ENCODE measurements at regions not wholly inside any gene's neighbourhood (a gene's known extent, or its start where the extent isn't known, plus 50 kb on each side); places are given as distances from the start of the nearest gene placed in this dataset.

GRCh38 chr5:25764733-25765132, 1120.0 kb upstream of the CDH10 start:
- TF ChIP-seq CTCF (conservative IDR thresholded peaks at IDR 0.05; ENCODE audit: low read depth, low read length), result no peak
- DNase-seq (ENCODE audit: low read depth), result no peak
- H3K4me3 ChIP-seq (ENCODE audit: low read depth, low read length), result no peak overlapping the region

GRCh38 chr5:25763781-25764180, 1119.0 kb upstream of the CDH10 start:
- no peak for TF ChIP-seq CTCF (conservative IDR thresholded peaks at IDR 0.05; ENCODE audit: low read depth, low read length)
- no peak overlapping the region for H3K4me3 ChIP-seq (ENCODE audit: low read depth, low read length)
- no peak for DNase-seq (ENCODE audit: low read depth)

- no peak for DNase-seq (ENCODE audit: low read depth)
- no peak overlapping the region for H3K4me3 ChIP-seq (ENCODE audit: low read depth, low read length)
- TF ChIP-seq CTCF (conservative IDR thresholded peaks at IDR 0.05; ENCODE audit: low read depth, low read length), result no peak
Measured at GRCh38 chr5:25754895-25755294, 1110.1 kb upstream of the CDH10 start.

GRCh38 chr5:25744908-25745307, 1100.1 kb upstream of the CDH10 start:
- H3K4me3 ChIP-seq (ENCODE audit: low read depth, low read length), result no peak overlapping the region
- no peak for TF ChIP-seq CTCF (conservative IDR thresholded peaks at IDR 0.05; ENCODE audit: low read depth, low read length)
- DNase-seq (ENCODE audit: low read depth), result no peak

GRCh38 chr5:25716680-25717079, 1071.9 kb upstream of the CDH10 start:
- TF ChIP-seq CTCF (conservative IDR thresholded peaks at IDR 0.05; ENCODE audit: low read depth, low read length), result no peak
- no peak for DNase-seq (ENCODE audit: low read depth)
- no peak overlapping the region for H3K4me3 ChIP-seq (ENCODE audit: low read depth, low read length)

GRCh38 chr5:25713259-25713658, 1068.5 kb upstream of the CDH10 start:
- no peak overlapping the region for H3K4me3 ChIP-seq (ENCODE audit: low read depth, low read length)
- no peak for DNase-seq (ENCODE audit: low read depth)
- TF ChIP-seq CTCF (conservative IDR thresholded peaks at IDR 0.05; ENCODE audit: low read depth, low read length), result no peak

- no peak for TF ChIP-seq CTCF (conservative IDR thresholded peaks at IDR 0.05; ENCODE audit: low read depth, low read length)
- no peak for DNase-seq (ENCODE audit: low read depth)
- H3K4me3 ChIP-seq (ENCODE audit: low read depth, low read length), result no peak overlapping the region
Measured at GRCh38 chr5:25707093-25707492, 1062.3 kb upstream of the CDH10 start.
